Fibroblast of lung (primary cell): ENCODE measurements at regions not wholly inside any gene's neighbourhood (a gene's known extent, or its start where the extent isn't known, plus 50 kb on each side); places are given as distances from the start of the nearest gene placed in this dataset.

ENCODE experiments used
- DNase-seq, 2 donors: peaks; one replicate each; pipeline versions ENCODE4 v3.0.0 to v3.0.0-alpha.2; 2010; ENCODE audit warnings: low read depth in 2 of 2
- H2AFZ ChIP-seq: 2 replicates; pipeline ENCODE4 v1.5.1; 2012; ENCODE audit warnings: low read length, control low read depth, inconsistent platforms
- H3K27ac ChIP-seq: 2 replicates; pipeline ENCODE4 v1.5.1; 2011; ENCODE audit warnings: low read length, control low read depth; ENCODE audit not compliant: insufficient read depth
- H3K27me3 ChIP-seq: 2 replicates; pipeline ENCODE4 v1.5.1; 2011; ENCODE audit warnings: mild to moderate bottlenecking, low read length; ENCODE audit not compliant: control insufficient read depth, insufficient read depth
- H3K36me3 ChIP-seq: 2 replicates; pipeline ENCODE4 v1.5.1; 2011; ENCODE audit warnings: low read length; ENCODE audit not compliant: control insufficient read depth, insufficient read depth
- H3K4me1 ChIP-seq: 2 replicates; pipeline ENCODE4 v1.5.1; 2011; ENCODE audit warnings: low read length; ENCODE audit not compliant: control insufficient read depth, insufficient read depth; ENCODE audit errors: extremely low read depth
- H3K4me2 ChIP-seq: 2 replicates; pipeline ENCODE4 v1.5.1; 2011; ENCODE audit warnings: low read length, control low read depth; ENCODE audit not compliant: insufficient read depth; ENCODE audit errors: extremely low read depth
- H3K4me3 ChIP-seq, 4 experiments: fragments of 200-600 bp in 1 of 4; sonication (generic) in 1 of 4; replicated peaks in 1 of 4; 2 replicates each; pipeline ENCODE4 v1.5.1; 2011 to 2016; ENCODE audit warnings: low read length in 4 of 4, low read depth in 3 of 4, mild to moderate bottlenecking in 3 of 4, control low read depth in 2 of 4, inconsistent platforms in 1 of 4, mixed read lengths in 1 of 4; ENCODE audit not compliant: insufficient read depth in 1 of 4; ENCODE audit errors: control extremely low read depth in 1 of 4
- H3K79me2 ChIP-seq: 2 replicates; pipeline ENCODE4 v1.5.1; 2012; ENCODE audit warnings: mild to moderate bottlenecking, low read length, inconsistent platforms; ENCODE audit not compliant: control insufficient read depth, insufficient read depth
- H3K9ac ChIP-seq: 2 replicates; pipeline ENCODE4 v1.5.1; 2011; ENCODE audit warnings: mild to moderate bottlenecking, low read length, control low read depth; ENCODE audit not compliant: insufficient read depth
- H3K9me3 ChIP-seq: 2 replicates; pipeline ENCODE4 v1.5.1; 2012; ENCODE audit warnings: low read depth, low read length; ENCODE audit not compliant: control insufficient read depth, insufficient read depth
- H4K20me1 ChIP-seq: 2 replicates; pipeline ENCODE4 v1.5.1; 2011; ENCODE audit warnings: low read length; ENCODE audit not compliant: control insufficient read depth, insufficient read depth; ENCODE audit errors: extremely low read depth
- CTCF ChIP-seq, 2 donors: IDR thresholded peaks in 1 of 2; conservative IDR thresholded peaks in 1 of 2; 1 replicate in 1 of 2; 2 replicates in 1 of 2; pipeline ENCODE4 v1.5.1; 2011 to 2012; ENCODE audit warnings: low read length in 2 of 2, control low read depth in 1 of 2, inconsistent platforms in 1 of 2, low read depth in 1 of 2, mild to moderate bottlenecking in 1 of 2
- EZH2 ChIP-seq: IDR thresholded peaks from 2 replicates; pipeline ENCODE4 v1.5.1; 2012; ENCODE audit warnings: low read length, control low read depth, mild to moderate bottlenecking; ENCODE audit errors: missing control alignments

GRCh38 chr10:131492211-131492857 is 180.8 kb upstream of the TCERG1L start:
- H3K4me1 ChIP-seq, result no peaks in the 10 kb centered on the region
- H3K27me3 ChIP-seq, result no peaks in the 10 kb centered on the region
- no peak overlapping the region for H3K4me2 ChIP-seq
- H3K27ac ChIP-seq, result no peak overlapping the region
- TF ChIP-seq CTCF (conservative IDR thresholded peaks at IDR 0.05 in 1 of 2, IDR thresholded peaks at IDR 0.05 in 1 of 2; ENCODE audit: low read depth in 1 of 2, low read length in 2 of 2), result no peak
- TF ChIP-seq EZH2, result no peak
- no peaks in the 10 kb centered on the region for H3K9me3 ChIP-seq
- no peak overlapping the region for H2AFZ ChIP-seq
- H3K79me2 ChIP-seq, result no peaks in the 10 kb centered on the region
- no peak overlapping the region for H3K4me3 ChIP-seq
- H3K36me3 ChIP-seq, result no peaks in the 10 kb centered on the region
- no peak for DNase-seq
- no peak overlapping the region for H3K9ac ChIP-seq
- no peaks in the 10 kb centered on the region for H4K20me1 ChIP-seq

- H2AFZ ChIP-seq, result no peak overlapping the region
- H3K79me2 ChIP-seq, result no peaks in the 10 kb centered on the region
- no peaks in the 10 kb centered on the region for H3K4me1 ChIP-seq
- no peak for DNase-seq
- no peak overlapping the region for H3K4me3 ChIP-seq
- no peak overlapping the region for H3K4me2 ChIP-seq
- H3K27ac ChIP-seq, result no peak overlapping the region
- no peak overlapping the region for H3K9ac ChIP-seq
- H3K27me3 ChIP-seq, result no peaks in the 10 kb centered on the region
- no peaks in the 10 kb centered on the region for H3K9me3 ChIP-seq
- TF ChIP-seq CTCF (conservative IDR thresholded peaks at IDR 0.05 in 1 of 2, IDR thresholded peaks at IDR 0.05 in 1 of 2; ENCODE audit: low read depth in 1 of 2, low read length in 2 of 2), result no peak
- TF ChIP-seq EZH2, result no peak
- H3K36me3 ChIP-seq, result no peaks in the 10 kb centered on the region
- no peaks in the 10 kb centered on the region for H4K20me1 ChIP-seq
Measured at GRCh38 chr10:131493432-131493831, 181.9 kb upstream of the TCERG1L start.

- Histone ChIP-seq H3K4me3 (no peak overlapping the region), H3K79me2 (no peaks in the 10 kb centered on the region), H3K36me3 (no peaks in the 10 kb centered on the region), H3K4me1 (no peaks in the 10 kb centered on the region), H3K4me2 (no peak overlapping the region), H4K20me1 (no peaks in the 10 kb centered on the region), H3K9me3 (no peaks in the 10 kb centered on the region), H3K9ac (no peak overlapping the region), H2AFZ (no peak overlapping the region), H3K27me3 (no peaks in the 10 kb centered on the region), H3K27ac (no peak overlapping the region)
- DNase-seq, result no peak
- TF ChIP-seq EZH2, result no peak
- no peak for TF ChIP-seq CTCF (conservative IDR thresholded peaks at IDR 0.05 in 1 of 2, IDR thresholded peaks at IDR 0.05 in 1 of 2; ENCODE audit: low read depth in 1 of 2, low read length in 2 of 2)
Measured at GRCh38 chr10:131494451-131494850, 182.9 kb upstream of the TCERG1L start.
